Subcutaneous abdominal adipose tissue (tissue), 5 donors: ENCODE measurements at regions not wholly inside any gene's neighbourhood (a gene's known extent, or its start where the extent isn't known, plus 50 kb on each side); places are given as distances from the start of the nearest gene placed in this dataset.

Experiments
- H3K27ac ChIP-seq: one replicate; pipeline ENCODE4 v1.7.0; 2013; ENCODE audit warnings: low read depth, mild to moderate bottlenecking, inconsistent platforms, low read length, moderate library complexity
- H3K27me3 ChIP-seq, 5 donors: one replicate each; pipeline ENCODE4 v1.7.0; 2013; ENCODE audit warnings: low read length in 5 of 5, inconsistent platforms in 1 of 5; ENCODE audit not compliant: control insufficient read depth in 5 of 5, insufficient read depth in 4 of 5
- H3K36me3 ChIP-seq, 5 donors: one replicate each; pipeline ENCODE4 v1.7.0; 2013; ENCODE audit warnings: low read length in 5 of 5; ENCODE audit not compliant: control insufficient read depth in 5 of 5, insufficient read depth in 5 of 5
- H3K4me1 ChIP-seq, 5 donors: one replicate each; pipeline ENCODE4 v1.7.0; 2013; ENCODE audit warnings: low read length in 5 of 5, mild to moderate bottlenecking in 3 of 5, moderate library complexity in 1 of 5; ENCODE audit not compliant: control insufficient read depth in 5 of 5, insufficient read depth in 5 of 5
- H3K4me3 ChIP-seq, 5 donors: one replicate each; pipeline ENCODE4 v1.7.0; 2013; ENCODE audit warnings: low read length in 5 of 5, low read depth in 1 of 5
- H3K9ac ChIP-seq, 5 donors: one replicate each; pipeline ENCODE4 v1.7.0; 2013; ENCODE audit warnings: low read length in 5 of 5, mild to moderate bottlenecking in 4 of 5, moderate library complexity in 3 of 5
- H3K9me3 ChIP-seq, 5 donors: one replicate each; pipeline ENCODE4 v1.7.0; 2013; ENCODE audit warnings: low read length in 5 of 5; ENCODE audit not compliant: control insufficient read depth in 5 of 5
- donor health status: healthy.
- donor health status: healthy.
- donor health status: healthy.
- donor health status: healthy.
- donor health status: healthy.

DNA sequence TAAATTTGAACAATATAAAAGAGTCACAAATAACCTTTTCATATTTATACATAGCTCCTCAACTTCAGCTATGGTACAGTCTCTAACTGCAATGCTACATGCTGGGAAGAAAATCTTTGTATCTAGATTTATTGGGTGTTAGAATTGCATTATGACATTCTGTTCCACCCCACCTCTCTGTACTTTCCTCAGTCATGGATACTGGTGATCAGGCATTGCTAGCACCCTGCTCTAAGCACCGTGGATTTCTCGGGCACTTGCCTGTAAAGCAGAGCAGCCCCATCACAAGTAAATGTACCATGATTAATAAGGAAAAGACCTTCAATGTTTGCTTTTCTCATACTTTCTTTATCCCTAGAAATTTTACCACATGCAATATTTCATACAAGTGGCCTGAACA is 1028.9 kb upstream of the INTU start:
- Histone ChIP-seq H3K4me3 (no peak overlapping the region), H3K27ac (no peak overlapping the region), H3K36me3 (no peaks in the 10 kb centered on the region), H3K27me3 (no peaks in the 10 kb centered on the region), H3K9ac (no peak overlapping the region), H3K4me1 (no peaks in the 10 kb centered on the region), H3K9me3 (no peaks in the 10 kb centered on the region)

DNA sequence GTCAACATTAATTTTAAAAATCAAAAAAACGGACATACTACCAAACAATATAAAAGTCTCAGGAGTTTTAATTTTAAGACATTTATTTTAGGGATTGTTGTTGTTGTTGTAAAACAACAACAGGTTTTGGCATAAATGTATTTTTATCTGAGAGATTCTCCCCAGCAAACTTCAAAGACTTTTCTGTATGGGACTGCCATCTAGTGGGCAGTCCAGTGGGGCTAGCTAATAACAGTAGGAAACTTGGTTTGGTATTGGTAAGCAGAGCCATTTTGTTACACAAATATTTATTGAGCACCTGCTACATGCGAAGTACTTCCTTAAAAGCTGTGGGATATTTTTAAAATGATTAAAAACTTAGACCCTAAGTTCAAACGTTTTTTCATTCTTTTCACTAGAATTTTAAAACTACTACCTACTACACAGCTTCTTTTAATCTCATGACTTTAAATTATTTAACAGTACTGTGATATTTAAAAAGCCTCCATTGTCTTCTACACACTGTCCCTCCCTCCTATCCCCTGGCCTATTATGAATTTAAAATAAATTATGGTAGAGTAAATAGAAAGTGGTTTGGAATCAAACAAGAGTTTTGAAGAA is 1028.4 kb upstream of the INTU start:
- H3K27ac ChIP-seq: no peak overlapping the region
- H3K27me3 ChIP-seq: no peaks in the 10 kb centered on the region
- H3K9me3 ChIP-seq: no peaks in the 10 kb centered on the region
- H3K4me3 ChIP-seq: no peak overlapping the region
- H3K4me1 ChIP-seq: no peaks in the 10 kb centered on the region
- H3K9ac ChIP-seq: no peak overlapping the region
- H3K36me3 ChIP-seq: no peaks in the 10 kb centered on the region

DNA sequence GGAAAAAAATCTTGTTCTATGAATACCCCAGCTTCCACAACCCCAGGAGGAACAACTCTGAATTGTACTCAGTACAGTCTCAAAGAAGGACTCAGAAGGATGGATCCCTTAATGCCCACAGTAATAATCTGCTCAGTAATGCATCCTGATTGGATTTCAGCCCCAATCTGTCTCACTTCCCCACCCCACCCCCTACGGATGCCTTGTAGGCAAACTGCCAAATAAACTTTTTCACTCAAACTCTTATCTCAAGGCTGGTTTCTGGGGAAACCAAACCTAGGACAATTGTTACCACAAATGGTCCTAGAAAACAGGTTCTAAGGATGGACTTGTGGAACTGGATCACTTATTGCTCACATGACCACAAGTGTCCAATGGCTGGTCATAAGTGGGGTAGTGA is 1021.8 kb upstream of the INTU start:
- no peaks in the 10 kb centered on the region for H3K27me3 ChIP-seq
- H3K27ac ChIP-seq: no peak overlapping the region
- H3K36me3 ChIP-seq: no peaks in the 10 kb centered on the region
- no peaks in the 10 kb centered on the region for H3K9me3 ChIP-seq
- H3K9ac ChIP-seq: no peak overlapping the region
- H3K4me1 ChIP-seq: no peaks in the 10 kb centered on the region
- no peak overlapping the region for H3K4me3 ChIP-seq

DNA sequence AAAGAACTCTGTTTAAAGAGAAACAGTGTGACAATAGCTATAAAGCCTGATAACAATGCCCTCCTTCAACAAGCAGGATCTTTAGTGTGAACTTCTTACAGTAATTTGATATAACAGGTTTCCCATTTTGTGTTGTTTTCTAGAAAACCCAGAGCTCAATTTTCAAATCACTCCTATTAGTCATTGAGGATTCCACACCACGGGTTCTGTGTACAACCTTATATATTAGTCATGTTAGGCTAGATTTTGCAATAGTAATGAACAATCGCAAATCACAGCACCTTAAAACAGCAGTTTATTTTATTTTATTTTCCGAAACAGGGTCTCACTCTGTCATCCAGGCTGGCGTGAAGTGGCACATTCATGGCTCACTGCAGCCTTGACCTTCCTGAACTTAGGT is 1020.9 kb upstream of the INTU start:
- Histone ChIP-seq H3K4me1 (no peaks in the 10 kb centered on the region), H3K27ac (no peak overlapping the region), H3K27me3 (no peaks in the 10 kb centered on the region), H3K36me3 (no peaks in the 10 kb centered on the region), H3K9me3 (peaks cover 0 to 2% (median 0%) of the 10 kb centered on the region in 5 donors), H3K4me3 (no peak overlapping the region), H3K9ac (no peak overlapping the region)

DNA sequence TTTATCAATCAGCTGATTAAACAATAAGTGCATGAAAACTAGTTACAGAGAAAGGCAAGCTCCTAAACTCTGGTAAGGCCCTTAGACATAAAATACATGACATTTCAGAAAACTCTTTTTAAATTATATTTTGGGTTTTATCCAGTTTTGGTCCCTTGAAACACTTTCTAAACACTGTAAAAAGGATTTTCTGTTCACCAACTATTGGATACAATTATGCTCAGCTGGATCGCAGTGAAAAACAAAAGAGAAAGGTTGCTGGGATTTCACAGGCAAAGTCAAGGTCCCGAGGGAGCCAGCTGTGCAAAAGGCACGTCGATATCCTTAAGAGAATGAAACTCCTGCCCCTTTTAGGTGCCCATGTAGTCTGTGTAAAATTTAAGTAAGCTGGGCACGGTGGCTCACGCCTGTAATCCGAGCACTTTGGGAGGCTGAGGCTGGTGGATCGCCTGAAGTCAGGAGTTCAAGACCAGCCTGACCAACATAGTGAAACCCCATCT is 1018.4 kb upstream of the INTU start:
- H3K9ac ChIP-seq: no peak overlapping the region
- H3K4me1 ChIP-seq: no peaks in the 10 kb centered on the region
- H3K27ac ChIP-seq: no peak overlapping the region
- peaks cover 0 to 3% (median 0%) of the 10 kb centered on the region in 5 donors for H3K9me3 ChIP-seq
- H3K27me3 ChIP-seq: no peaks in the 10 kb centered on the region
- H3K4me3 ChIP-seq: no peak overlapping the region
- H3K36me3 ChIP-seq: no peaks in the 10 kb centered on the region

DNA sequence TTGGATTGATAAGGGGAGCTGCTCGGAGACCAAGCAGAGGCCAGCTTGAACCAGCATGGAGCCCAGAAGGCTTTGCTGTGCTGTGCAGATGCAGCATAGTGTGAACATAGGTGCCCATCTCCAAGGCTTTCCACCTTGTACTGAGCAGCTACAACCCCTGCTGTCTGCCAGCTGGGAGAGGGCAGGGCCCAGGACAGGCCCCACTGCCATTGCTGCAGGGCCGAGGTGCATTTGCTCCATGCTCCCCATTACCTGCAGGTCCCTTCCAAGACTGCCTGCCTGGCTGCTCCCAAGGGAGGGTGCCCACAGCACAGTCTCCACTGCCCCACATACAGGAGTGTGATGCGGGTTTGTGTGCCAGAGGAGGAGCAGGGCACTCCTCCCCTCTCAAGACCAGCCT is 1016.0 kb upstream of the INTU start:
- H3K36me3 ChIP-seq: no peaks in the 10 kb centered on the region
- no peaks in the 10 kb centered on the region for H3K4me1 ChIP-seq
- H3K9ac ChIP-seq: no peak overlapping the region
- no peak overlapping the region for H3K4me3 ChIP-seq
- no peaks in the 10 kb centered on the region for H3K27me3 ChIP-seq
- peaks cover 0 to 3% (median 0%) of the 10 kb centered on the region in 5 donors for H3K9me3 ChIP-seq
- H3K27ac ChIP-seq: no peak overlapping the region

DNA sequence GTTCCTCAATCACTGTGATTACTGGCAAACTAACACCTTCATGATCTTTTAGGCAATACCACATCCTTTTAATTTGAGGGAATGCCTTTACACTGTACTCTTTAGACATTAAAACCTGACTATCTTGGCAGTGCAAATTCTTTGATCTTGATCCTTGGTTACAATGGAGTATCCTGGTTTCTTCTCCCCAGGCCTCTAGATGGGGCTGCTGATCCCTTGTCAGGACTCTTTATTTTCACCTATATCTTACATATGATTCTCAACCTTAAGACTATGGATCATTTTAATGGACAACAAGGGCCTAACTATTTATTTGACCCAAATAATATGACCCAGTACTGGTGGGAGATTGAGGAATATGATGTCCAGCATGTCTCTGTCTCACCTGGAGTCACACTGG is 1005.5 kb upstream of the INTU start:
- H3K9ac ChIP-seq: no peak overlapping the region
- H3K4me1 ChIP-seq: no peaks in the 10 kb centered on the region
- no peaks in the 10 kb centered on the region for H3K9me3 ChIP-seq
- H3K27ac ChIP-seq: no peak overlapping the region
- no peaks in the 10 kb centered on the region for H3K27me3 ChIP-seq
- H3K36me3 ChIP-seq: no peaks in the 10 kb centered on the region
- no peak overlapping the region for H3K4me3 ChIP-seq

DNA sequence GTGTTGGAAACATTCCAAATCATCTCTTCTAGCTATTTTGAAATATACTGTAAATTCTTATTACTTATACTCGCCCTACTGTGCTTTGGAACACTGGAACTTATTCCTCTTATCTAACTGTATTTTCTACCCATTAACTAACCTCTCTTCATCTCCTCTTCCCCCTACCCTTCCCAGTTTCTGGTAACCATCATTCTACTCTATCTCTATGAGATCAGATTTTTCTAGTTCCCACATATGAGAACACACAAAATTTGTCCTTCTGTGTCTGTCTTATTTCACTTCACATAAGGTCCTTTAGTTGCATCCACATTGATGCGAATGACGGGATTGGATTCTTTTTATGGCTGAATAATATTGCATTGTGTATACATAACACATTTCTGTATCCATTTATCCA is 1003.8 kb upstream of the INTU start:
- Histone ChIP-seq H3K9ac (no peak overlapping the region), H3K9me3 (no peaks in the 10 kb centered on the region), H3K36me3 (no peaks in the 10 kb centered on the region), H3K4me1 (no peaks in the 10 kb centered on the region), H3K27me3 (no peaks in the 10 kb centered on the region), H3K4me3 (no peak overlapping the region), H3K27ac (no peak overlapping the region)

DNA sequence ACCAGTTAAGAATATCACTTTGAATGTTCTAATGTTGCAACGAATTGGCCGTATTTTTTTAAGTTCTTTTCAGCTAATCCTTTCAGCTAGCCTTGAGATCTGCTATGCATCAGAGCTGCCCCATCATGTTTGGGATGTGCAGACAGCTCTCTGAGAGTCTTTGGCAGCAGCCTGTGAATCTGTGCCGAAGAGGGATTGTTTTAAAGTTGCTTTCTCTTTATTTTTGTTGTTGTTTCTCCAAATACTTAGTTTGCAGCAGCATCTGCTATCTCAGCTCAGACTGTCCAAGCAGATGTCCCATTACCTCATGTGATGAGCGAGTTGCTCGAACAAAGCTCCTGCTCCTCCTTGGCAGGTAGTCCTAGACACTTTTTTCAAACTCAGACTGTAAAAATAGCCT is 1002.5 kb upstream of the INTU start:
- Histone ChIP-seq H3K4me3 (peak overlapping the region in 2 of 5 donors; percentile 2 to 3), H3K36me3 (no peaks in the 10 kb centered on the region), H3K27me3 (no peaks in the 10 kb centered on the region), H3K27ac (no peak overlapping the region), H3K4me1 (no peaks in the 10 kb centered on the region), H3K9me3 (no peaks in the 10 kb centered on the region), H3K9ac (no peak overlapping the region)

DNA sequence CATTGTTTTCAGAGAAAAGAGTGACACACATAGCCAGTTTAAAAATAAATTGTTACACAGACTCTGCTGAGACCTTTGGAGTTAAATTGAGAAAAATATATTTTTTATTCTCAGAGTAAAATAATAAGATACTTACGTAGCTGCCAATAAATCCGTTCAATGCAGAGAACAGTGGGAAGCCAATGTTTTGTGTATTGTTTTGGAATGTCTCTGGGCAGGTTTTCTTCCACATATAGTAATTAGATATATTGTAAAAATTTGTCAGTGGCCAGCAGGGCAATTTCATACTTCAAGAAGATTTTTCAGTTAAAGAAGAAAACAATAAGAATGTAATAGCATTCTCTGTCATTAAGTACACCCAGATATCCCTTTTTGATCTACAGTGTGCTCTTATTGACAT is 999.5 kb upstream of the INTU start:
- Histone ChIP-seq H3K27me3 (no peaks in the 10 kb centered on the region), H3K4me1 (no peaks in the 10 kb centered on the region), H3K9me3 (no peaks in the 10 kb centered on the region), H3K9ac (no peak overlapping the region), H3K36me3 (no peaks in the 10 kb centered on the region), H3K4me3 (no peak overlapping the region), H3K27ac (no peak overlapping the region)

DNA sequence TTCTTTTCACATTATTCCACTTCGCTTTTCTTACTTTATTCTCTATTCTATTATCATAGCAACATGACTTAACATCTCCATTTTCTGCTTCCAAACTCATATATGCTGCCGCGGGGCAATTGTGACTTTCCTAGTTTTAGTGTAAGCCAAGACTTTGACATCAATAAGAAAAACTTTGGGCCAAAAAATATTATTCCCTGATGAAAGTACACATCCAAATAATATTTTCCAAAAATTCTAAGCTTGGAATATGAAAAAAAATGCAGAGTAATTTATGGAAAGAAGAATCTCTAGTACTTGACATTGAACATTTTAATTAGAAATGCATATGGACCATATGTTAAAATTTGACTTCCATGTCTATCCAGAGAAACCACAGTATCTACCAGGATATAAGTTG is 995.1 kb upstream of the INTU start:
- Histone ChIP-seq H3K27ac (no peak overlapping the region), H3K9me3 (no peaks in the 10 kb centered on the region), H3K36me3 (no peaks in the 10 kb centered on the region)

More for the DNA sequence above, 995.1 kb upstream of the INTU start:
- no peak overlapping the region for H3K9ac ChIP-seq
- H3K4me3 ChIP-seq: no peak overlapping the region
- H3K27me3 ChIP-seq: no peaks in the 10 kb centered on the region
- no peaks in the 10 kb centered on the region for H3K4me1 ChIP-seq
